Brain pericyte (primary cell): ENCODE measurements at regions not wholly inside any gene's neighbourhood (a gene's known extent, or its start where the extent isn't known, plus 50 kb on each side); places are given as distances from the start of the nearest gene placed in this dataset.
"Not testable (repeated sequence)": the region's sequence is repeated elsewhere in the genome, so short reads cannot be mapped to it uniquely, and the experiment has no call there.

Source experiments
- DNase-seq: peaks from one replicate; pipeline ENCODE4 v3.0.0-alpha.2; 2012; ENCODE audit warnings: low read depth, low spot score

GRCh38 chr20:19114410-19114809 lies 98.0 kb upstream of the SLC24A3 start:
- no peak for DNase-seq

GRCh38 chr20:19115581-19115980 lies 96.9 kb upstream of the SLC24A3 start:
- no peak for DNase-seq

- no peak for DNase-seq
These were observed 92.4 kb upstream of the SLC24A3 start for GRCh38 chr20:19120011-19120410.

- no peak for DNase-seq
These were observed 91.9 kb upstream of the SLC24A3 start for GRCh38 chr20:19120569-19120968.

GRCh38 chr20:19121463-19121862 lies 91.0 kb upstream of the SLC24A3 start:
- DNase-seq: no peak

GRCh38 chr20:19121916-19122315 lies 90.5 kb upstream of the SLC24A3 start:
- no peak for DNase-seq

- DNase-seq: no peak
These were observed 90.0 kb upstream of the SLC24A3 start for GRCh38 chr20:19122395-19122794.

GRCh38 chr20:19125508-19125907 lies 86.9 kb upstream of the SLC24A3 start:
- DNase-seq: no peak

GRCh38 chr20:19129306-19129705 lies 83.1 kb upstream of the SLC24A3 start:
- DNase-seq: no peak

- no peak for DNase-seq
These were observed 82.3 kb upstream of the SLC24A3 start for GRCh38 chr20:19129976-19130612.

- no peak for DNase-seq
These were observed 81.8 kb upstream of the SLC24A3 start for GRCh38 chr20:19130613-19130984.

GRCh38 chr20:19137641-19138040 lies 74.8 kb upstream of the SLC24A3 start:
- DNase-seq: no peak

- DNase-seq: no peak
These were observed 73.7 kb upstream of the SLC24A3 start for GRCh38 chr20:19138758-19139157.

GRCh38 chr20:19139584-19139983 lies 72.9 kb upstream of the SLC24A3 start:
- DNase-seq: not testable (repeated sequence)

GRCh38 chr20:19141998-19142397 lies 70.4 kb upstream of the SLC24A3 start:
- DNase-seq: no peak

- DNase-seq: no peak
These were observed 68.6 kb upstream of the SLC24A3 start for GRCh38 chr20:19143890-19144289.

- DNase-seq: no peak
These were observed 51.1 kb upstream of the SLC24A3 start for GRCh38 chr20:19161336-19161735.
